ENCODE measurements at regions not wholly inside any gene's neighbourhood (a gene's known extent, or its start where the extent isn't known, plus 50 kb on each side); places are given as distances from the start of the nearest gene placed in this dataset.

GRCh38 chr7:159239028-159239427 is 94.4 kb upstream of the VIPR2 start:
- Histone ChIP-seq H3K27me3 (peaks cover 0 to 7% (median 0%) of the 10 kb centered on the region in 4 donors), H3K4me3 (no peak overlapping the region), H3K4me1 (no peaks in the 10 kb centered on the region), H3K9me3 (no peaks in the 10 kb centered on the region), H3K27ac (no peak overlapping the region), H3K36me3 (no peaks in the 10 kb centered on the region)
- DNase-seq, result no peak
- TF ChIP-seq POLR2A (IDR thresholded peaks at IDR 0.05) (no peak), CTCF (IDR thresholded peaks at IDR 0.05) (no peak)
- intact Hi-C loops (cut with DNase I), result no loop called here

- WGBS, 2 donors, result 24 to 58% methylated on average over 1 of the region's 1 CpG
- TF ChIP-seq POLR2A (IDR thresholded peaks at IDR 0.05) (no peak), CTCF (IDR thresholded peaks at IDR 0.05) (no peak)
- Histone ChIP-seq H3K36me3 (no peaks in the 10 kb centered on the region), H3K27me3 (peaks cover 0 to 7% (median 0%) of the 10 kb centered on the region in 4 donors), H3K4me1 (no peaks in the 10 kb centered on the region), H3K4me3 (no peak overlapping the region), H3K9me3 (no peaks in the 10 kb centered on the region), H3K27ac (no peak overlapping the region)
- DNase-seq, result no peak
- intact Hi-C loops (cut with DNase I), result no loop called here
Observed at GRCh38 chr7:159238541-159238940, 93.9 kb upstream of the VIPR2 start.

- H3K27ac ChIP-seq, result no peak overlapping the region
- intact Hi-C loops (cut with DNase I), result no loop called here
- WGBS, 2 donors, result 60 to 61% methylated on average over 8 to 13 of the region's 13 CpGs
- H3K27me3 ChIP-seq, result peaks cover 0 to 7% (median 0%) of the 10 kb centered on the region in 4 donors
- H3K4me1 ChIP-seq, result no peaks in the 10 kb centered on the region
- DNase-seq, result no peak
- H3K36me3 ChIP-seq, result no peaks in the 10 kb centered on the region
- H3K4me3 ChIP-seq, result no peak overlapping the region
- H3K9me3 ChIP-seq, result no peaks in the 10 kb centered on the region
- TF ChIP-seq POLR2A (IDR thresholded peaks at IDR 0.05) (no peak), CTCF (IDR thresholded peaks at IDR 0.05) (no peak)
Observed at GRCh38 chr7:159237022-159237653, 92.5 kb upstream of the VIPR2 start.

- Histone ChIP-seq H3K4me3 (no peak overlapping the region), H3K27me3 (no peaks in the 10 kb centered on the region), H3K9me3 (no peaks in the 10 kb centered on the region), H3K27ac (no peak overlapping the region), H3K36me3 (no peaks in the 10 kb centered on the region), H3K4me1 (no peaks in the 10 kb centered on the region)
- no peak for TF ChIP-seq POLR2A (IDR thresholded peaks at IDR 0.05)
- TF ChIP-seq CTCF (IDR thresholded peaks at IDR 0.05), result no peak
- WGBS, 2 donors, result 87 to 88% methylated on average over 12 to 14 of the region's 33 CpGs
- no peak for DNase-seq
- intact Hi-C loops (cut with DNase I), result no loop called here
Observed at GRCh38 chr7:159231017-159231416, 86.3 kb upstream of the VIPR2 start.

- no peaks in the 10 kb centered on the region for H3K36me3 ChIP-seq
- TF ChIP-seq POLR2A (IDR thresholded peaks at IDR 0.05), result no peak
- no peak for TF ChIP-seq CTCF (IDR thresholded peaks at IDR 0.05)
- no peaks in the 10 kb centered on the region for H3K4me1 ChIP-seq
- no peaks in the 10 kb centered on the region for H3K9me3 ChIP-seq
- H3K27me3 ChIP-seq, result no peaks in the 10 kb centered on the region
- H3K4me3 ChIP-seq, result no peak overlapping the region
- intact Hi-C loops (cut with DNase I), result no loop called here
- 78 to 84% methylated on average over 13 of the region's 13 CpGs for WGBS, 2 donors
- no peak for DNase-seq
- no peak overlapping the region for H3K27ac ChIP-seq
Observed at GRCh38 chr7:159229683-159230475, 85.2 kb upstream of the VIPR2 start.

Measured in esophagus squamous epithelium (tissue), 5 donors.